Upper lobe of right lung (tissue), 1 donor: ENCODE measurements at regions not wholly inside any gene's neighbourhood (a gene's known extent, or its start where the extent isn't known, plus 50 kb on each side); places are given as distances from the start of the nearest gene placed in this dataset.

ENCODE experiments used
- ATAC-seq: fragments of 200-7000 bp; cut with Tn5 transposase; one replicate; pipeline ENCODE4 v1.9.1; 2020; ENCODE audit warnings: mild to moderate bottlenecking, moderate library complexity
- DNase-seq: peaks from one replicate; pipeline ENCODE4 v3.0.0-alpha.2; 2020
- H3K27ac ChIP-seq: fragments of 200-600 bp; one replicate; pipeline ENCODE4 v1.8.0; 2022
- H3K27me3 ChIP-seq: fragments of 200-600 bp; one replicate; pipeline ENCODE4 v1.8.0; 2022; ENCODE audit warnings: mild to moderate bottlenecking
- H3K36me3 ChIP-seq: fragments of 200-600 bp; one replicate; pipeline ENCODE4 v1.8.0; 2022
- H3K4me1 ChIP-seq: fragments of 200-600 bp; one replicate; pipeline ENCODE4 v1.8.0; 2022
- H3K4me3 ChIP-seq: fragments of 200-600 bp; one replicate; pipeline ENCODE4 v1.8.0; 2022; ENCODE audit warnings: mild to moderate bottlenecking
- H3K9me3 ChIP-seq: fragments of 200-600 bp; one replicate; pipeline ENCODE4 v1.8.0; 2022
- CTCF ChIP-seq: fragments of 200-600 bp; IDR thresholded peaks from one replicate; pipeline ENCODE4 v1.8.0; 2022; ENCODE audit warnings: antibody characterized with exemption
- intact Hi-C: fragments of 100-400 bp; cut with DNase I; formaldehyde crosslinking; loops from one replicate; pipeline ENCODE4 v1.11.0; 2022
- donor health status: DM: no; HTN: yes; CAD: no; lungs with severe emphysema.

- Histone ChIP-seq H3K36me3 (no peaks in the 10 kb centered on the region), H3K27me3 (no peaks in the 10 kb centered on the region), H3K4me3 (no peak overlapping the region), H3K27ac (no peak overlapping the region), H3K9me3 (no peaks in the 10 kb centered on the region), H3K4me1 (no peaks in the 10 kb centered on the region)
- ATAC-seq, result no peak
- no peak for TF ChIP-seq CTCF
- DNase-seq, result peak; percentile 56
- intact Hi-C loops, result no loop called here
Observed at GRCh38 chr5:178794433-178794832, 64.0 kb upstream of the ZNF354A start.

GRCh38 chr5:178793696-178794095 is 63.2 kb upstream of the ZNF354A start:
- H3K4me1 ChIP-seq, result no peaks in the 10 kb centered on the region
- H3K4me3 ChIP-seq, result no peak overlapping the region
- no peak overlapping the region for H3K27ac ChIP-seq
- H3K27me3 ChIP-seq, result no peaks in the 10 kb centered on the region
- intact Hi-C loops, result no loop called here
- no peaks in the 10 kb centered on the region for H3K9me3 ChIP-seq
- H3K36me3 ChIP-seq, result no peaks in the 10 kb centered on the region
- no peak for ATAC-seq
- peak; percentile 42 for DNase-seq
- TF ChIP-seq CTCF, result no peak

- Histone ChIP-seq H3K36me3 (no peaks in the 10 kb centered on the region), H3K27me3 (no peaks in the 10 kb centered on the region), H3K27ac (no peak overlapping the region), H3K4me1 (no peaks in the 10 kb centered on the region), H3K4me3 (no peak overlapping the region), H3K9me3 (no peaks in the 10 kb centered on the region)
- intact Hi-C loops, result no loop called here
- DNase-seq (peak; percentile 68), ATAC-seq (peak; percentile 45)
- TF ChIP-seq CTCF, result no peak
Observed at GRCh38 chr5:178793151-178793550, 62.7 kb upstream of the ZNF354A start.

- Histone ChIP-seq H3K27me3 (no peaks in the 10 kb centered on the region), H3K27ac (no peak overlapping the region), H3K4me1 (no peaks in the 10 kb centered on the region), H3K9me3 (no peaks in the 10 kb centered on the region), H3K36me3 (no peaks in the 10 kb centered on the region), H3K4me3 (no peak overlapping the region)
- DNase-seq, result peak; percentile 18
- intact Hi-C loops, result no loop called here
- ATAC-seq, result no peak
- no peak for TF ChIP-seq CTCF
Observed at GRCh38 chr5:178791976-178792375, 61.5 kb upstream of the ZNF354A start.

- Histone ChIP-seq H3K36me3 (no peaks in the 10 kb centered on the region), H3K27me3 (no peaks in the 10 kb centered on the region), H3K4me1 (no peaks in the 10 kb centered on the region), H3K4me3 (no peak overlapping the region), H3K27ac (no peak overlapping the region), H3K9me3 (no peaks in the 10 kb centered on the region)
- ATAC-seq (peak; percentile 71), DNase-seq (peak; percentile 69)
- no peak for TF ChIP-seq CTCF
- intact Hi-C loops, result no loop called here
Observed at GRCh38 chr5:178790371-178790770, 59.9 kb upstream of the ZNF354A start.

GRCh38 chr5:178788381-178789085 is 58.1 kb upstream of the ZNF354A start:
- no peaks in the 10 kb centered on the region for H3K9me3 ChIP-seq
- no peak for TF ChIP-seq CTCF
- DNase-seq (peak; percentile 41), ATAC-seq (no peak)
- no peak overlapping the region for H3K4me3 ChIP-seq
- H3K36me3 ChIP-seq, result no peaks in the 10 kb centered on the region
- H3K4me1 ChIP-seq, result no peaks in the 10 kb centered on the region
- intact Hi-C loops, result no loop called here
- no peak overlapping the region for H3K27ac ChIP-seq
- H3K27me3 ChIP-seq, result no peaks in the 10 kb centered on the region
